LNCaP clone FGC (cell line): ENCODE measurements at regions not wholly inside any gene's neighbourhood (a gene's known extent, or its start where the extent isn't known, plus 50 kb on each side); places are given as distances from the start of the nearest gene placed in this dataset.

Experiments used
- DNase-seq: peaks from one replicate; pipeline ENCODE4 v3.0.0-alpha.2; 2011; ENCODE audit warnings: low read depth
- H3K4me3 ChIP-seq: 2 replicates; pipeline ENCODE4 v1.5.1; 2011; ENCODE audit warnings: mild to moderate bottlenecking, low read depth, low read length, control low read depth
- TF ChIP-seq, protein P1 (sequence below): IDR thresholded peaks from 2 replicates; pipeline ENCODE4 v1.5.1; 2012; ENCODE audit warnings: mild to moderate bottlenecking; ENCODE audit not compliant: control insufficient read depth, insufficient read depth; ENCODE audit errors: extremely low read depth

DNA sequence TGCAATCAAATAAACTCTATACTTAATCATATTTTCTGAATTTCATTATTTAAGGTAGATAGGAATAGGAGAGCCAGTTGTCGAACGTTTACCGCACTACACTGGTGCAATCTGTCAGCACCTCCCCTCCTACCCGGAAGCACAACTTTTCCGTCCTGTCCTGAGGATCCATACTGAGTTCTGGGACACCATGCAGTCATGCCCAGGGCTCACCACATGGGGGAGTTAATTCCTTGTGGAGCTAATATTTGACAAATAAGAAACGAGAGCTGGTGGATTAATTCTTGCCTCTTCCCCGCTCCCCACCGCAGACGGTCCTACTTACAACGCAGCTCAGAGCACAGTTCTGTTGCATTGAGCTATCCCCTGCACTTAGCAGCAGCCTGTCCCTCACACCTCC is 107.7 kb upstream of the RALGAPA2 start:
- TF ChIP-seq, protein P1, sequence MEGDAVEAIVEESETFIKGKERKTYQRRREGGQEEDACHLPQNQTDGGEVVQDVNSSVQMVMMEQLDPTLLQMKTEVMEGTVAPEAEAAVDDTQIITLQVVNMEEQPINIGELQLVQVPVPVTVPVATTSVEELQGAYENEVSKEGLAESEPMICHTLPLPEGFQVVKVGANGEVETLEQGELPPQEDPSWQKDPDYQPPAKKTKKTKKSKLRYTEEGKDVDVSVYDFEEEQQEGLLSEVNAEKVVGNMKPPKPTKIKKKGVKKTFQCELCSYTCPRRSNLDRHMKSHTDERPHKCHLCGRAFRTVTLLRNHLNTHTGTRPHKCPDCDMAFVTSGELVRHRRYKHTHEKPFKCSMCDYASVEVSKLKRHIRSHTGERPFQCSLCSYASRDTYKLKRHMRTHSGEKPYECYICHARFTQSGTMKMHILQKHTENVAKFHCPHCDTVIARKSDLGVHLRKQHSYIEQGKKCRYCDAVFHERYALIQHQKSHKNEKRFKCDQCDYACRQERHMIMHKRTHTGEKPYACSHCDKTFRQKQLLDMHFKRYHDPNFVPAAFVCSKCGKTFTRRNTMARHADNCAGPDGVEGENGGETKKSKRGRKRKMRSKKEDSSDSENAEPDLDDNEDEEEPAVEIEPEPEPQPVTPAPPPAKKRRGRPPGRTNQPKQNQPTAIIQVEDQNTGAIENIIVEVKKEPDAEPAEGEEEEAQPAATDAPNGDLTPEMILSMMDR = peak; percentile 39
- no peak for DNase-seq

GRCh38 chr20:20816969-20817755 is 104.7 kb upstream of the RALGAPA2 start:
- DNase-seq = no peak
- TF ChIP-seq, protein P1 = no peak
- no peak overlapping the region for H3K4me3 ChIP-seq

More for the DNA sequence above, 107.7 kb upstream of the RALGAPA2 start:
- no peak overlapping the region for H3K4me3 ChIP-seq

- TF ChIP-seq, protein P1 = no peak
- peak; percentile 63 for DNase-seq
- H3K4me3 ChIP-seq = no peak overlapping the region
These were observed 103.4 kb upstream of the RALGAPA2 start for GRCh38 chr20:20815711-20816455.

DNA sequence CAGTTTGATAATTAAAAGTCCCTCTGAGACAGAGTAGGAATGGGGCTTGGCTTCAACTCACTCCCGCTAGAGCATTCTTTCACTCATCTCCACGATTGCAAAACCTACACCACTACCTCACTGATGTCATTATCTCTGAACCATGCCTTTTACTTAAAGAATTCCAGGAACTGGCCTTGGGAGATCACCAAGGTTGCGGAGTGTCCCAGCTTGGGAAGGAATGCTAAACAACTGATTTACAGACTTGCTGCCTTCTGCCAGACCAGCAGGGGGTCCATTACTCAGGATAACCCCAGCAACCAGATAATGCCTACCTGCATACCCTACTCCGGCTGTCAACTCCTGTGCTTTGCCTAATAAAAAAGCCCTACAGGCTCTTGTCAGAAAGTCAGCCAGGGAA is 102.2 kb upstream of the RALGAPA2 start:
- TF ChIP-seq, protein P1 = no peak
- H3K4me3 ChIP-seq = no peak overlapping the region
- no peak for DNase-seq

GRCh38 chr20:20812136-20812535 is 99.7 kb upstream of the RALGAPA2 start:
- DNase-seq = no peak

DNA sequence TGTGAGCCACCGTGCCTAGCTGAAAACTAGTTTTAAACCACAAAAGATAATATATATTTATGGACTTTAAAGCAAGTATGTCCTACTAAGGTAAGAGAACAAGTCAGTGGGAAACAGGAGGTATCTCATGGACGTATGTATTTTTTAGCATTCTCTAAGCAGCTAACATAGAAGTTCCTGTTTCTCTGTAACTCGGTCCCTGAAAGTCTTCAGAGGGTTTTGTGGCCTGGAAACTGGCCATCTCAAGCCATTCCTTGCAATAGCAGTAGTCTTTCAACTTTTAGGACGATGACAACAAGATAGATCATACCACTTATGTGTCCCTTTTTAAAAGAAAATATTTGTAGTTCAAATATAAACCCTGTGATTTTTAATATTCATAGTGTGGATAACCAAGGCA is 95.6 kb upstream of the RALGAPA2 start:
- DNase-seq = no peak
- TF ChIP-seq, protein P1 = no peak
- no peak overlapping the region for H3K4me3 ChIP-seq

More at GRCh38 chr20:20812136-20812535, 99.7 kb upstream of the RALGAPA2 start:
- TF ChIP-seq, protein P1 = no peak
- H3K4me3 ChIP-seq = no peak overlapping the region
